ENCODE measurements at regions not wholly inside any gene's neighbourhood (a gene's known extent, or its start where the extent isn't known, plus 50 kb on each side); places are given as distances from the start of the nearest gene placed in this dataset.

GRCh38 chr4:74632634-74633033, 161.7 kb downstream of the BTC start:
- TF ChIP-seq TIGD3 (CRISPR knock-in tag; IDR thresholded peaks at IDR 0.05; ENCODE audit: borderline replicate concordance) (no peak), ZNF230 (CRISPR knock-in tag; IDR thresholded peaks at IDR 0.05) (no peak)
